HFFc6 (cell line): ENCODE measurements at regions not wholly inside any gene's neighbourhood (a gene's known extent, or its start where the extent isn't known, plus 50 kb on each side); places are given as distances from the start of the nearest gene placed in this dataset.

Experiments
- DNase-seq: peaks from one replicate; pipeline ENCODE4 v3.0.0-alpha.2; 2018
- H3K27ac Mint-ChIP-seq: 2 replicates; pipeline ENCODE4 v1.8.0; 2020; ENCODE audit warnings: mild to moderate bottlenecking, mixed read lengths
- H3K27me3 Mint-ChIP-seq: 2 replicates; pipeline ENCODE4 v1.8.0; 2021; ENCODE audit warnings: mild to moderate bottlenecking, moderate library complexity, mixed read lengths; ENCODE audit not compliant: insufficient read depth
- H3K36me3 Mint-ChIP-seq: 2 replicates; pipeline ENCODE4 v1.8.0; 2021; ENCODE audit warnings: low read depth, mixed read lengths
- H3K4me1 Mint-ChIP-seq: 2 replicates; pipeline ENCODE4 v1.8.0; 2020; ENCODE audit warnings: low read depth, mixed read lengths
- H3K4me3 Mint-ChIP-seq: 2 replicates; pipeline ENCODE4 v1.8.0; 2020; ENCODE audit warnings: mild to moderate bottlenecking, moderate library complexity, mixed read lengths
- H3K9me3 Mint-ChIP-seq: 2 replicates; pipeline ENCODE4 v1.8.0; 2020; ENCODE audit warnings: mild to moderate bottlenecking, mixed read lengths
- TF ChIP-seq, protein P1 (sequence below): fragments of 200-600 bp; sonication (generic); IDR thresholded peaks from 2 replicates; pipeline ENCODE4 v1.5.0; 2021; ENCODE audit warnings: antibody characterized with exemption, mild to moderate bottlenecking

DNA sequence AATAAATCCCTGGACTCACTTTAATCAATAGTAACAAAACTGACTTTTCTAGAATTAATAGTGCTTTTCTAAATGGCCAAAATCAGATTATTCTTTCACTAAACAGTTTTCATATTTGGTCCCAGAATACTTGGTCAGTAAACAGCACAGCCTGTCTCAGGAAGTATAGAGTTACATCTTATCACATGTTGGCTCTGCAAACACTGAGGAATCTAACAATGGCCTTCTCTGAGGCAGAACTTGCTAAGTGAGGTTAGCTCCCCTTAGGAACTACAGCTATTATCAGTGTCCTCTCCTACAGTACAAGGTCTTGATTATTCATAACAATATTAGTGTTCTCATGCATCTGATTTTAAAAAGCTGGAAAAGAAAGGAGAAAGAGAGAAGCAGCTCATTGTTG, 1622.8 kb downstream of the HACE1 start:
- Mint-ChIP-seq H3K27ac (no peak overlapping the region), H3K4me3 (no peak overlapping the region), H3K27me3 (no peaks in the 10 kb centered on the region), H3K4me1 (no peaks in the 10 kb centered on the region), H3K9me3 (peaks cover 29% of the 10 kb centered on the region), H3K36me3 (no peaks in the 10 kb centered on the region)
- TF ChIP-seq, protein P1, sequence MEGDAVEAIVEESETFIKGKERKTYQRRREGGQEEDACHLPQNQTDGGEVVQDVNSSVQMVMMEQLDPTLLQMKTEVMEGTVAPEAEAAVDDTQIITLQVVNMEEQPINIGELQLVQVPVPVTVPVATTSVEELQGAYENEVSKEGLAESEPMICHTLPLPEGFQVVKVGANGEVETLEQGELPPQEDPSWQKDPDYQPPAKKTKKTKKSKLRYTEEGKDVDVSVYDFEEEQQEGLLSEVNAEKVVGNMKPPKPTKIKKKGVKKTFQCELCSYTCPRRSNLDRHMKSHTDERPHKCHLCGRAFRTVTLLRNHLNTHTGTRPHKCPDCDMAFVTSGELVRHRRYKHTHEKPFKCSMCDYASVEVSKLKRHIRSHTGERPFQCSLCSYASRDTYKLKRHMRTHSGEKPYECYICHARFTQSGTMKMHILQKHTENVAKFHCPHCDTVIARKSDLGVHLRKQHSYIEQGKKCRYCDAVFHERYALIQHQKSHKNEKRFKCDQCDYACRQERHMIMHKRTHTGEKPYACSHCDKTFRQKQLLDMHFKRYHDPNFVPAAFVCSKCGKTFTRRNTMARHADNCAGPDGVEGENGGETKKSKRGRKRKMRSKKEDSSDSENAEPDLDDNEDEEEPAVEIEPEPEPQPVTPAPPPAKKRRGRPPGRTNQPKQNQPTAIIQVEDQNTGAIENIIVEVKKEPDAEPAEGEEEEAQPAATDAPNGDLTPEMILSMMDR: no peak
- DNase-seq: no peak

DNA sequence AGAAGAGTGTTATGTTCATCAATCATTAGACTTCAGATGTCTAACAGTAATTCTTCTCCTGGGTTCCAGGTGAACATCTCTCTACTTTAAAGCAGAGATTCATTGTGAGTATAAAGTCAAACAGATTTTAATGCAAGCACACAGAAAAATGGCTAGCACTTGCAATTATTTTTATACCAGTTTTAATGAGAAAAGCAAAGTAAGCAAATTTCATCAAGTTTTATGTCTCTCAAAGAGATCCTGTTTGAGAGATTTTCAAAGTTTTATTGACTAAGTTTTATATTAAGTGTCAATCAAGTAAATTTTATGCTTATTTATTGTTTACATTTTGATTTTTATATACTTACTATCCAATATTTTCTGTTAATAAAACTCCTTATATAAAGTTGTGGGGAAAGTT, 1628.5 kb downstream of the HACE1 start:
- TF ChIP-seq, protein P1: no peak
- Mint-ChIP-seq H3K27me3 (peaks cover 3% of the 10 kb centered on the region; the same call in 1 of the 2 replicates), H3K9me3 (peaks cover 44% of the 10 kb centered on the region), H3K4me1 (no peaks in the 10 kb centered on the region), H3K27ac (no peak overlapping the region), H3K36me3 (no peaks in the 10 kb centered on the region), H3K4me3 (no peak overlapping the region)
- DNase-seq: no peak

DNA sequence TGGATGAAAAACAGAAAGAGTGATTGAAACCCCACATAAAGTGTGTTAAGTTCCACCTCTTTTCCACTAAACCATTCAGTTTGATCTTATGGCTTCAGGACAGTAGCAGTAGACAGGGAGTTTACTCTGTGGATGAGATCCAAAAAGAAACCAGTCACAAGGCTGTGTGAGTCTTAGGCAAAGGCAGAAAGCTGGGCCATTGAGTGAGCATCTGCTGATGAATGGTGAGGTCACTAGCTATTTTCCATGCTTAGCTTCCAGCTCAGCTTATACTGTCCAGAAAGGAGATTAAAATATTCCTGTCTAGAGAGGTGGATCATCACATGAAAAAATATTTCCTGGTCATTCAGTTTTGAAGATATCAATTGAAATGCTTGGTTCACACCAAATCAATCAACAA, 1643.9 kb downstream of the HACE1 start:
- TF ChIP-seq, protein P1: no peak
- no peak overlapping the region for H3K4me3 Mint-ChIP-seq
- no peaks in the 10 kb centered on the region for H3K36me3 Mint-ChIP-seq
- H3K27ac Mint-ChIP-seq: no peak overlapping the region
- peaks cover 16% of the 10 kb centered on the region for H3K9me3 Mint-ChIP-seq
- no peaks in the 10 kb centered on the region for H3K27me3 Mint-ChIP-seq
- H3K4me1 Mint-ChIP-seq: no peaks in the 10 kb centered on the region
- DNase-seq: no peak

DNA sequence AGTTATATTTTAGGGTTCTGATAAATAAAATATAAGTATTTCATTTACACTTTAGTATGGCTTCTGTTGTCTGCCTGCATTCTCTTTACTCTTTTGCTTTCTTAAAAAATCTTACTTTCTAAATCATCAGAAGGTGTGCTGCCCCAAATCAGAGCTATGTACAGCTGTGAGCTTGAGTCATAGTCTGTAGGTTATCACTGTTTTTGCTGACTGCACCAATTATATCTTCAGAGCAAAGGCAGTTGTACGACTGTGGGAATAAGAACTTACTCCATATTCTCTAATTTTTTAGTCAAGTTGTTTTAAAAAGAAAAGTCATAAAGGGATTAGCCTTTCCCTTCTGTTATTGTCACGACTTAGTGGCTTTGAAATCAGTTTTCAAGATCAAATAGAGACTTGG, 1649.0 kb downstream of the HACE1 start:
- DNase-seq: no peak
- H3K4me1 Mint-ChIP-seq: no peaks in the 10 kb centered on the region
- no peaks in the 10 kb centered on the region for H3K36me3 Mint-ChIP-seq
- H3K27me3 Mint-ChIP-seq: no peaks in the 10 kb centered on the region
- H3K4me3 Mint-ChIP-seq: no peak overlapping the region
- H3K9me3 Mint-ChIP-seq: peaks cover 14% of the 10 kb centered on the region
- TF ChIP-seq, protein P1: no peak
- no peak overlapping the region for H3K27ac Mint-ChIP-seq

DNA sequence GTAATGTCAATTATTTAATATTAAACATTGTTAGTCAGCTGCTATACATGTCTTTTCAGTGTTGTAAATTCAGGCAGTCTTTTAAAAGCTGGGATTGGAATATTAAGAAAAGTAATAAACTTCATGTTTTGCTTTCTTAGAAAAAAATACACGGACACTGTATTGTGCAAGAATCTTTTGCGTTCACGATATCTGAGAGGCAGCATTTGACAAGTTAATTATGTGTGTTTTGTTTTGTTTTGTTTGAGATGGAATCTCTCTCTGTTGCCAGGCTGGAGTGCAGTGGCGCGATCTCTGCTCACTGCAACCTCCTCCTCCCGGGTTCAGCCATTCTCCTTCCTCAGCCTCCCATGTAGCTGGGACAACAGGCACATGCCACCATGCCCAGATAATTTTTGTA, 1661.3 kb downstream of the HACE1 start:
- Mint-ChIP-seq H3K4me1 (no peaks in the 10 kb centered on the region), H3K36me3 (0 out of 2 replicates have a peak, but pooled peaks cover under 1% of the 10 kb centered on the region), H3K27me3 (no peaks in the 10 kb centered on the region), H3K4me3 (no peak overlapping the region), H3K27ac (no peak overlapping the region), H3K9me3 (peaks cover 32% of the 10 kb centered on the region)
- TF ChIP-seq, protein P1: no peak
- no peak for DNase-seq

DNA sequence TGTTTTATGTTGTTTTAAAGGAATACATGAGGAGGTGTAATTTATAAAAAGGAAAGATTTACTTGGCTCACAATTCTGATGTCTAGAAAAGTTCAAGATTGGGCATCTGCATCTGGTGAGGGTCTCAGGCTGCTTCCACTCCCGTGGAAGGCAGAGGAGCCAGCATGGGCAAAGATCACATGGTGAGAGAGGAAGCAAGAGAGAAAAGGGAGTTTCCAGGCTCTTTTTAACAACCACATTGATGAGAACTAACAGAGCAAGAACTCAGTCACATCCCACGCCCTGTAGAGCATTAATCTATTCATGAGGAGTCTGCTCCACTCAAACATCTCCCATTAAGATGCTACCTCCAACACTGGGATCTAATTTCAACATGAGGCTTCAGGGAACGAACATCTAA, 1666.3 kb downstream of the HACE1 start:
- H3K27ac Mint-ChIP-seq: no peak overlapping the region
- H3K4me3 Mint-ChIP-seq: no peak overlapping the region
- no peaks in the 10 kb centered on the region for H3K4me1 Mint-ChIP-seq
- H3K27me3 Mint-ChIP-seq: no peaks in the 10 kb centered on the region
- TF ChIP-seq, protein P1: no peak
- DNase-seq: no peak
- peaks cover 22% of the 10 kb centered on the region for H3K9me3 Mint-ChIP-seq
- H3K36me3 Mint-ChIP-seq: peaks cover 5% of the 10 kb centered on the region; the same call in 1 of the 2 replicates
